ENCODE measurements at regions not wholly inside any gene's neighbourhood (a gene's known extent, or its start where the extent isn't known, plus 50 kb on each side); places are given as distances from the start of the nearest gene placed in this dataset.
"Not testable (repeated sequence)": the region's sequence is repeated elsewhere in the genome, so short reads cannot be mapped to it uniquely, and the experiment has no call there.

DNA sequence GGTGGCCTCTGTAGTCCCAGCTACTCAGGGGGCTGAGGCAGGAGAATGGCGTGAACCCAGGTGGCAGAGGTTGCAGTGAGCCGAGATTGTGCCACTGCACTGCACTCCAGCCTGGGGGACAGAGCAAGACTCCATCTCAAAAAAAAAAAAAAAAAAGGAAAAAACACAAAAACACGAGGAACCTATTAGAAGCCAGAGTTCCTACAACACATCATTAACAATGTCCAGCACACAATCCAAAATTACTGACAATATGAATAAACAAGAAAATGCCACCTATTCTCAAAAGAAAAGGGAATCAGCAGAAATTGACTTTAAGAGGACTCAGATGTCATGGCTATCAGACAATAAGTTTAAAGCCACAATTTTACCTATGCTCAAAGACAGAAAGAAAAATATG, 57.3 kb upstream of the HS3ST3A1 start:
- not testable (repeated sequence) for DNase-seq

DNA sequence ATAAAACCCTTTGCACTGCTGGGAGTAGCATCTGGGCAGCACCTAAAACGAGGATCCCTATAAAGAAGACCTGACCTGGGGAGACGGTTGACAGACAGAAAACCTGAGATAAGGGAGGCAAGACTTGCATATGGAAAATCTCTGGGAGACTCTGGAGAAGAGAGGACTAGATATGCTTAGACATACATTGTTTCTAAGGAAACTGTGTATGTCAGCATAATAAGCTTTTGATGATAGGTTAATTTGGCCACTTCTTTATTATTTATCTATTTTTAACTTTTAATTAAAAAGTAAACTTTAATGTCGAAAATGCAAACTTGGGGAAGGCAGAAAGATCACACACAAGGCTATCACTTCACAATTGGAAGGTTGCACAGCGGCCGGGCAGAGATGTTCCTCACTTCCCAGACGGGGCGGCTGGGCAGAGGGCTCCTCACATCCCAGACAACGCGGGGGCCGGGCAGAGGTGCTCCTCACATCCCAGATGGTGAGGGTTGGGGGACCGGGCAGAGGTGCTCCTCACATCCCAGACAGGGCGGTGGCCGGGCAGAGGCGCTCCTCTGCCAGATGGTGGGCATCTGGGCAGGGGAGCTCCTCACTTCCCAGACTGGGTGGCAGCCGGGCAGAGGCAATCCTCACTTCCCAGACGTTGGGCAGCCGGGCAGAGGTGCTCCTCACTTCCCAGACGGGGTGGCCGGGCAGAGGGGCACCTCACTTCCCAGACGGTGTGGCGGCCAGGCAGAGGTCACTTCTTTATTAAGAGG, 64.3 kb upstream of the HS3ST3A1 start:
- DNase-seq: no peak

DNA sequence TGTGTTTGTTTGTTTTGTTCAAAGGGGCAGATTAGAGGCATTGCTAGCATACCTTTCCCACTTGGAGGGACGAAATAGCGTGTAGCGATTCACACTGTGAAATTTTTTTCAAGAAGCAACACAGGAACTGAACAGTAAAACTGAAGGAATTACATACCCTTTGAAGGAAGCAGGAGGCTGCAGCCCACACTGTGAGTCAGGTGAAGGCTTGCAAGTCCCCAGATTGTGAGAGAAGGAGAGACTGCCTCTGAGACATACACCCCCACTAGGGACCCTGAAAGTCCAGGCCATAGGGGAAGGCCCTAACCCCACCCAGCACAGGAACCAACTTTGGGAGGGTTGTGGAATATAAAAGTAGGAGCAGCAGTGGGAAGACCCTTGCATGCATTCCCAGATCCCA, 69.6 kb upstream of the HS3ST3A1 start:
- no peak for DNase-seq

DNA sequence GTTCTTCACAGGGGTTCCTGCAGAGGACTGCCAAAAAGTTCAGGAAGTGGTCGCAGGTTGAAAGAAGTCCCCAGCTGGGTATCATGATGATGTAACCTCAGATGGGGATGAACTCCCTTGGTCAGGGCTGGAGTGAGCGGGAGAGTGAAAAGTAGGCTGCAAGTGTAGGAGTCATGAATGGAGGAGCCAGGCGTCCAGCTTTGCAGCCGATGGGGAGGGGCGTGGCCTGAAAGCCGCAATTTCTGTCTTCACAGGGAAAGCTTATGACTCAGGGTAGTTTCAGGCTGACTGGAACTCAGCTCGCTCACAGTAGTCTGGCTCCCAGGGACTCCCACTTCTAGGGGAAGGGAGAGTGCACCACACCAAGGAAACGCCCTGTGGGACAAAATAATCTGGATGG, 70.0 kb upstream of the HS3ST3A1 start:
- no peak for DNase-seq

DNA sequence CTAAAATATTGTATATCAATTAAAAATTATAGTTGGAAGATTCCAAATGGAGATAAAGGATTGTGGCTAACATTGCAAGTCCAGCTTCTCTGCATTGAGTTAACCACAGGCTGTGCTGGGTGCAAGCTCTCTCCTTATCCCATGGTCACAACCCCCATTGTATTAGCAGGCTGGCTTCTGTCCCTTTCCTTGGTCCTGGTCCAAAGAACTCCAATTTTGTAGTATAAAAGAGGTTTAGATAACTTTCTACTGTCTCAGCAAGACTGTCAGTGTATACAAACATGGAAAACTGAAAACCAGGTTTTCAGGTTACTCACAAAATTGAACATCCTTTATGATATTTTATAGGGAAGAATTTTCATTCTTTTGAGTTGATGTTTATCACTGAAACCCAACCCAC, 76.6 kb upstream of the HS3ST3A1 start:
- DNase-seq: no peak

DNA sequence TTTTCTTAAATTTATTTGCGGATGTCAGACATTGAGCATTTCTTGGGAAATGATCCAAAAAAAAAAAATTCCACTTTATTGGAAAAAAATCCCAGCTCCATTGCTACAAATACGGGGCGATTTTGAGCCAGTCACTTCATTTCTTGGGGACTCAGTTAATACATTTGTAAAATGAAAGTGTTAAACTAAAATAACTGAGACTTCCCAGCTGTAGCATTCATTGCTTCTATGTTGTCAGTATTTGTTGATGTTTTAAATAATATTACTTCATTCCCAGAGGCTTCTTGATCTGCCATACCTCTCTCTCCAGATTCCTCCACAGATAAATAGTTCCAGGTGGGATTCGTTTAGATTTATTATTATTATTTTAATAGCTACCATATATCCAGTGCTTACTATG, 77.1 kb upstream of the HS3ST3A1 start:
- no peak for DNase-seq

DNA sequence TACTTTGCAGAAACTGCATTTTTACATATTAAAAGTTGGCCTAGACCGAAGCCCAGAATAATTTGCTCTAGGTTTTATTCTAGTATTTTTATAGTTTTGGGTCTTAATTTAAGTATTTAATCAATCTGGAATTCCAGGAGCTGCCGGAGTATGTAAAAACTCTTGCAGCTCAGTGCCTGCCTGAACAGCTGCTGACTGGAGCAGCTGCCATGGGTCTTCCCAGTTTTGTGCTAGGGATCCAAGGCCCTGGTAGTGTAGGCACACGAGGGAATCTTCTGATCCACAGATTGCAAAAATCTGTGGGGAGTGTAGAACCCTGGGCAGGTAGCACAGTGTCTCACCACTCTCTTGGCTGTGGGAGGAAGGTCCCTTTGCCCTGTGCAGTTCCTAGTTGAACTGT, 87.0 kb upstream of the HS3ST3A1 start:
- DNase-seq: no peak

DNA sequence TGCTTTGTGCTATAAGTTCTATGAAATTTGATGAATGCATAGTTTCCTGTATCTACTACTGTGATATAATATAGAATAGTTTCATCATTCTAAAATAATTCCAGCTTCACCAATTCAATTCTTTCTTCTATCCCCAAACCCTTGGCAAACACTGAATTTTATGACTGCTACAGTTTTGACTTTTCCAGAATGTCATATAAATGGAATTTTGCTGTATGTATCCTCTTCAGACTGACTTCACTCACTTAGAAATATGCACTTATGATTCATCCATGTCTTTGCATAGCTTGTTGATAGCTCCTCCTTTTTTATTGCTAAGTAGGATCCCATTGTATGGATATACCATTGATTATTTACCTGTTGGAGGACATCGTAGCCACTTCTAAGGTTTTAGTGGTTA, 89.1 kb upstream of the HS3ST3A1 start:
- no peak for DNase-seq

DNA sequence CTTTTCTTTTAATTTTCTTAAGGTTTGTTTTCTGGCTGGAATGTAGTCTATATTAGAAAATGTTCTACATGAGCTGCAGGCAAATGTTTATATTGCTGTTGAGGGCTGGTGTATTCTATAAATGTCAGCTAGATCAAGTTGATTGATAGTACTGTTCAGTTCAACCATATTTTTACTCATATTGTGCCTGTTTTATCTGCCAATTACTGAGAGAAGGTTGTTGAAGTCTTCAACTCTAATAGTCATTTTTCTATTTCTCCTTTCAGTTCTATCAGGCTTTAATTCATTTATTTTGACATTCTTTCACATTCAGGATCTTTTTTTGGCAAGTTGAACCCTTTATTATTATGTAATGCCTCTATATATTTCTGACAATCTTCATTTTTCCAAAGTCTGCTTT, 93.2 kb upstream of the HS3ST3A1 start:
- DNase-seq: no peak

DNA sequence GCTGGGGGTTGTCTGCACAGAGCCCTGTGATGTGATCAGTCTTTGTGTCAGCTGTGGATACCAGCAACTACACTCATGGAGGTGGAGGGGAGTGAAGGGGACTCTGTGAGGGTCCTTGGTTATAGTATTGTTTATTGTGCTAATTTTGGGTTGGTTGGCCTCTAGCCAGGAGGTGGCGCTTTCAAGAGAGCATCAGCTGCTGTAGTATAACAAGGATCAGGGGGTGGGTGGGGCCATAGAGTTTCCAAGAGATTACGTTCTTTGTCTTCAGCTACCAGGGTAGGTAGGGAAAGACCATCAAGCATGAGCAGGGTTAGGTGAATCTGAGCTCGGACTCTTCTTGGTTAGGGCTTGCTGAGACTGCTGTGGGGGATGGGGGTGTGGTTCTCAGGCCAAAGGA, 97.1 kb upstream of the HS3ST3A1 start:
- DNase-seq: no peak

DNA sequence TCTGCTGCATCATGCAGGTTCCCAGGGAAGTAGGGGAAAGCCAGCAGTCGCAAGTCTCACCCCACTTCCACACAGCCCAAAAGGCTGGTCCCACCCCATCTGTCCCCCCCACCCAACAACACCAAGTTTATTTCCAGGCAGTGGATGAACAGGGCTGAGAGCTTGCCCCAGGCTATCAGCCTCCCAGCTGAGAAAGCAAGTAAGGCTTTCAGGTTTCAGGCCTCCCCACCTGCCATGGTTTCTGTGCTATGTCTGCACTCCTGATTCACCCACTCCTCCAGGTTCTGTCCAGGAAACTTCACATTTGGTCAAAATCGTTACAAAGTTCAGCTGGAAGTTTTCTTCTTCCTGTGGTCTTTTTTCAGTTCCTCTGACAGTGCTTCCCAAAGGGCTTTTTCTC, 97.5 kb upstream of the HS3ST3A1 start:
- no peak for DNase-seq

DNA sequence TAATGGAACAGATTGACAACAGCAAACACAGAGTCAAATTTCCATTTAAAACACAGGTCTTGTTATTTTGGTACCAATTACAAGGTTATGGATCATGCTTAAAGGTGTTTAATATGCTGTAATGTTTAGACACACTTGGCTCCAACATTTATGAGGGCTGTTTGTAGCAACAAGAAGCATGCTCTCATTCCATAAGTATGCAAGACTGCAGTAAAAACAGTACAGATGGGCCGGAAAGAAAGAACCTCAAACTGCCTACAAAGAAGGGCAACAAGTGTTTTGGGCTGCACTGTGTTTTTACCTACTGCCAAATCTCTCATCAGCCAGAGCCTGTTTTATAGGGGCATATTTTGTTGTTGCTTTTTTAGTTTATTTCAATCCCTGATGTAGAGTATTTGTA, 100.5 kb upstream of the HS3ST3A1 start:
- no peak for DNase-seq

DNA sequence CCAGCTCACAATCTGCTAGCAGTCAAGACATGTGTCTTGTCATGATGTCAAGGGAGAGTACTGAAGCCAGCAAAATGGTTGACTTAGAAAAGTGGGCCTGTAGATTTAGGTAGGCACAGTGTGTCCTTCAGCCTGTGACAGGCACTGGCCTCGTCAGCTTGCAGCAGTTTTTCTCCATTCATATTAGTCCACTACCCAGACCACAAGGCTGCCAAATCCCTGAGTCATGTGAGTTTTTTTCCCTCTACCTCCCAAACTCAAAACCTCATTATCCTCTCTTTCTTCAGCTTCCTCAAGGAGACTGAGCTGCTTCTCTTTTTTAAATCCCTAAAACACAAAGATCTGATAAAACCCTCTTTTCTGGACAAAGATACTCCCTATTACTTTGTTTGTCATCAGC, 102.6 kb upstream of the HS3ST3A1 start:
- no peak for DNase-seq

DNA sequence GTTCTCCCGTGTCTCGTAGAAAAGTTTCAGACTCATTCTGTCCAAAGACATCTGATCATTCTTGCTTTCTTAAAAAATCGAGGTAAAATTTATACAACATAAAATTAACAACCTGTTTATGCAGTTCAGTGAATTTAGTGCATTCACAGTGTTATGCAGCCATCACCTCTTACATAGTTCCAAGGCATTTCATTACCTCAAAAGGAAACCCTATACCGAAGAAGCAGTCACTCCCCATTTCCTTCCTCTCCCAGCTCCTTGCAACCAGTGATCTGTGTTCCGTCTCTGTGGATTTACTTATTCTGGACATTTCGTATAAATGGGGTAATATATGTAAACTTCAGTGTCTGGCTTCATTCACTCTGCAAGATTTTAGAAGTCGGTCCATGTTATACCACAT, 103.5 kb upstream of the HS3ST3A1 start:
- no peak for DNase-seq

DNA sequence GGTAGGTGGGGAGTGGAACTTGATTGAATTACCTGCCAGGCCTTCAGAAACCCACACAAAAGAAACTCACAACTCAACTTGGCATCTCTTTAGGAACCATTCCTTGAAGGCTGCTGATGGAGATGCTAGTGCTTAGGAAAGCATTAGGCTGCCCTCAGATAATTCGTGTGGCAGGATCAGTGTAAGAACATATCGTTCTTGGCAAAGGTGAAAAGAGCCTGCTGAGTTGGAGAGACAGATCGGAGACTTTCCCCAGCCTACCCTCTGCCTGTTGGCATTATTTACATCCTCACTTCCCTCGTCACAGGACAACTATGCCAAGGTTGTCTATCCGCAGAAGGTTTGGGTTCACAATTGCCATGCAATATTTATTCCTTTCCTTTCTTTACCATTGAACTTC, 120.0 kb upstream of the HS3ST3A1 start:
- no peak for DNase-seq

DNA sequence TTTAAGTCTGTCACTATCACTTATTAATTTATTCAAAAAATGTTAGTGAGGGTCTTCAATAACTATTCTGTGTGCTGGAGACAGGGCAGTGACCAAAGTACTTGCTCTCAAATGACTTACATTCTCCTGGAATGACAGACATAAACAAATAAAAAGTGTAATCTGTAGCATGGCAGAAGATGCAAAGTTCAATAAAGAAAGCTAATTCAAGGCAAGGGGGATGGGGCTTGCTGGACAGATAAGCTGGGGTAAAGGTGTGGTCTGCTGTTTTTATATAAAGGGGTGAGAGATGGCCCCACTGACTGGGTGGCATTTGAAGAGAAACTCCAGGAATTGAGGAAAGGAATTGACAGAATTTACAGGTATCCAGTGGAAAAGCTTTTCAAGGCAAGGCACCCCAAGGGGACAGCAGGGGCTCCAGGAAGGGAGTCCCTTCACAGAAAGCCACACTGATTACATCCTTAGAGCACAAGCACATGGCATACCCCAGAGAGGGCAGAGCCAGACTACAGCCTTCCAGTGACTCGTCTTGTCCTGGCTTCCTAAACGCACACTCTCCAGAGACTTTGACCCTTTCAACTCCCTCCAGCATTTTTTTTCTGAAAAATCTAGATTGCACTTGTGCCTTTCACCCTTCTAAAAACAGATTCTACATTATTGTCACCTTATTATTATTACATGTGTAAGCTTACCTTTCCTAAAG, 123.7 kb upstream of the HS3ST3A1 start:
- DNase-seq: no peak

DNA sequence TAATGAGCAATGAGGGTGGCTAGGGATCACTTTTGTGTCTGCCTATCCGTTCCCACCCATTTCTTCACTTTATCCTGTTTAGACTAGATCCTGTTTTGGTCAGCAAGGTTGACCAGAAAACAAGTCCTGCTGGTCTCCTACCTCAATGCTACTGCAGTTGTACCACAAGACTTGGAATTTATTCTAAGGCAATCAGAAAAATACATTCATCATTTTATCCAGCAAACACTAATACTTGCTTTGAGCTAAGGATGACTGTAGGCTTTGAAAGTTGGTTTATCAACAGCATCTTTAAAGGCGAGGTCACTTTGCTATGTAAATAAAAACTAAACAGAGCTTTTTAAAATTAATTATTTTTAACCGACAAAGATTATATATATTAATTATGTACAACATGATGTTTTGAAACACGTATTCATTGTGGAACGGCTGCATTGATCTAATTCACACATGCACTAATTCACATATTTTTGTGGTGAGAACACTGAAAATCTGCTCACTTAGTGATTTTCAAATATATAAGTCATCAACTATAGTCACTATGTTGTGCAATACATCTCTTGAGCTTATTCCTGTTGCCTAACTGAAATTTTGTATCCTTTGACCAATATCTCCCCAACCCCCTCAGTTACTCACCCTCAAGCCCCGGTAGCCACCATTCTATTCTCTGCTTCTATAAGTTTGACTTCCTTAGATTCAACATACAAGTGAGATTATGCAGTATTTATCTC, 125.9 kb upstream of the HS3ST3A1 start:
- DNase-seq: no peak

DNA sequence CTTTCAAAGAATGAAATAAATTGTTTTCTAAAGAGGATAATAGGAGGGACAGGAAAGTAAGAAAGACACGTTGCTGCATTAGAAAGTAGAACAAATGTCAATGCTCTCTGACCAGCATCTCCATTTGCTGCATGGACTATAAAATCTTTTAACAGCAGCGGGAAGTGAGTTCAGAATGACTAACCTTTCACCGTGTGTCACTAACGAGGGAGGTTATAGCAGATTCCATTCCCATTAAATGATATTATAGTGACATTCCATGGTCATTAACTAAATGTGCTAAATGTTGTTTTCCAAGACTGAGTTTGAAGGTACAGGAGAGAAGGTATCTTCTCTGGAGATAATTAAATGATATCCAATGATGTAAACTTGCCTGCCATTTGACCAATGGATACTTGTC, 127.1 kb upstream of the HS3ST3A1 start:
- no peak for DNase-seq

DNA sequence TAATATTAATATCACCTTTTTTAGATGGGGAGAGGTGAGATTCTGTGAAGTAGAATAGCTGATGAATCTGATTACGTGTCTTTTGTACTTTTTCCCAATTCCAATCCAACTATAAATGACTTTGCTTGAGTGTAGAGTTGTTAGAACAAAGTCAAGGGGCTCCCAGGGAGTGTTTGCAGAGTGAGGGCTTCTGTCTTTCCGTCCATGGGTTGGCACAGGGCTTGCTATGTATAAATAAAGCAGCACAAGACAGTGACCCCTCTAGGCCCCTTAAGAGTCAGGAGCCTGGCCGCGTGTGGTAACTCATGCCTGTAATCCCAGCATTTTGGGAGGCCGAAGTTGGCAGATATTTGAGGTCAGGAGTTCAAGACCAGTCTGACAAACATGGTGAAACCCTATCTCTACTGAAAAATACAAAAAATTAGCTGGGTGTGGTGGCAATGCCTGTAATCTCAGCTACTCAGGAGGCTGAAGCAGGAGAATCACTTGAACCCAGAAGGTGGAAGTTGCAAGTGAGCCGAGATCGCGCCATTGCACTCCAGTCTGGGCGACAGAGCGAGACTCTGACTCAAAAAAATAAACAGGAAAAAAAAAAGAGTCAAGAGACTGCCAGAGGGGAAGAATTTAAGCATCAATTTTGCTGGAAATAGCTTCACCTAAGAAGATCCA, 127.9 kb upstream of the HS3ST3A1 start:
- no peak for DNase-seq

DNA sequence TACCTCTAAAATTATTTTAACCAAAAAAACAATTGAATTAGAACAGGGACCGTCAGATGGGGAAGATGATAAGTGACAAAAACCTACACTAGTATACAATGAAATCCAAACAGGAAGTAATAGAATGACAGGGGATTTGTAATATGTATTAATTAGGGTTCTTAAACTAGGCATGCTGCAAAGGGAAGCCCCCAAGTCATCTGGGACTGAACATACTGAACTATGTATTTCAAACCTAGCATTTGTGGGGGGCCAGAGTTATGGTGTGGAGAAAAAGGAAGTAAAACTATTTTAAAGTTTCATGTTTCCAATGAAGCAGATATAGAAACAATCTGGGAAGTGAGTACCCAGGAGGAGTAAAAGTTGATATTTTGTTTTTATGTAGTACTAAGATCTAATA, 133.2 kb upstream of the HS3ST3A1 start:
- no peak for DNase-seq

DNA sequence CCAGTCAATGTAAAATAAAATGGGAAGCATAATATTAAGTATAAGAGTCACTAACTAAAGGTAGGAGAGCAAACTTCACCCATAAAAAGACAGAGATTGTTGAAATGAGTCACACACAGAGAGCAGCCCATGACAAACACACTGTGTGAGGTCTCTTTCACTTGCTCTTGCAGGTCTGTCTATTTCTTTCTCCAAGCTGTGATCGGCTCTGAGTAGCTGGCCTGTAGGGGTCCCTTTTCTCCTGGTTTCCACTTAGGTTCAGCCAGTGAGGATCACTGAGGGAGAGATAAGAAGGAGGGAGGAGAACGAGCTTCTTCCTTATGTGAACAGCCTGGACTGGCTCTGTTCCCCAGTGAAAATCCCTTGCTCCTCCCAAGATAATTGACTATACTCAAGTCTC, 133.7 kb upstream of the HS3ST3A1 start:
- no peak for DNase-seq

DNA sequence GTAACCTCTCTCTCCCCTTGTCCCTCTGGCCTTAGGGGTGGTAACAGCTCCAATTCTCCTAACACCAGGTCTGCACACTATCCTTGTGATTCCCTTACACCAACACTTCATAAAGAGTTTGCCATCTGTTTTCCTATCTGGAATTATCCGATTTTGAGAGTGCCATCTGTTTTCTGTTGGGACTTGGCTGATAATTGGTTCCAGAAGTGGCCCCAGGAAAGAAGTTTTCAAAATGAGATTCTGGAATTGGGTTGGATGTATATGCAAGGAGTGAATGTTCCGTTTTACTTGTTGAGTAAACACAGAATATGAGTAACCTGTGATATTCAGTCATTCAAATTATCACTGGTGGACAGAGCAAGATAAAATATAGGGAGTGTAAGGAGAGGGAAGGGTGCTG, 134.1 kb upstream of the HS3ST3A1 start:
- no peak for DNase-seq

All from anterior cingulate cortex (tissue), 58 donors.